ENCODE measurements at regions not wholly inside any gene's neighbourhood (a gene's known extent, or its start where the extent isn't known, plus 50 kb on each side); places are given as distances from the start of the nearest gene placed in this dataset.
A peak's percentile ranks its signal among the peaks of the same experiment; 100 is the strongest.
"Not testable (repeated sequence)": the region's sequence is repeated elsewhere in the genome, so short reads cannot be mapped to it uniquely, and the experiment has no call there.

DNA sequence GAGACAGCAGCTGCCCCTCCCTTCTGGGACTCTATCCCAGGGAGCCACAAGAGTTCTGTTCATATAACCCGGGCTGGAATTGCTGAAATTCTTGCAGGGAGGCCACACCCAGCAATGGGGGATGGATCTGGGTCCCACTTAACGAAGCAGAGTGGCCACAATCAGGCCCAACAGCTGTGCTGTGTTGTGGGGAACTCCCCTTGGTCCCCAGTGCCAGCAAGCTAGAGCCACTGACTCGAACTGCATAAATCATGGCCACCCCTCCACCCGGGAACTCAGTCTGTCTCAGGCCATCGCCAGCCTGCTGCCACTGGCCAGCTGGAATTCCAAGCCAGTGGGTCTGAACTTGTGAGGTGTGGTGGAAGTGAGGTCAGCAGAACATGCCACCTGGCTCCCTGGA is 111.1 kb downstream of the KLF8 start:
- no peak for ATAC-seq
- Mint-ChIP-seq H3K4me3 (no peak overlapping the region), H3K27me3 (ENCODE audit: low read depth) (no peaks in the 10 kb centered on the region), H3K9me3 (peaks cover 10% of the 10 kb centered on the region), H3K4me1 (ENCODE audit: low read depth) (peaks cover 45% of the 10 kb centered on the region), H3K36me3 (ENCODE audit: insufficient read depth) (peaks cover 4% of the 10 kb centered on the region)
- no peak for DNase-seq

GRCh38 chrX:56343664-56344063 is 111.5 kb downstream of the KLF8 start:
- DNase-seq (no peak), ATAC-seq (no peak)
- Mint-ChIP-seq H3K4me3 (no peak overlapping the region), H3K27me3 (ENCODE audit: low read depth) (no peaks in the 10 kb centered on the region), H3K36me3 (ENCODE audit: insufficient read depth) (peaks cover 2% of the 10 kb centered on the region), H3K4me1 (ENCODE audit: low read depth) (peaks cover 45% of the 10 kb centered on the region), H3K9me3 (peaks cover 10% of the 10 kb centered on the region)

DNA sequence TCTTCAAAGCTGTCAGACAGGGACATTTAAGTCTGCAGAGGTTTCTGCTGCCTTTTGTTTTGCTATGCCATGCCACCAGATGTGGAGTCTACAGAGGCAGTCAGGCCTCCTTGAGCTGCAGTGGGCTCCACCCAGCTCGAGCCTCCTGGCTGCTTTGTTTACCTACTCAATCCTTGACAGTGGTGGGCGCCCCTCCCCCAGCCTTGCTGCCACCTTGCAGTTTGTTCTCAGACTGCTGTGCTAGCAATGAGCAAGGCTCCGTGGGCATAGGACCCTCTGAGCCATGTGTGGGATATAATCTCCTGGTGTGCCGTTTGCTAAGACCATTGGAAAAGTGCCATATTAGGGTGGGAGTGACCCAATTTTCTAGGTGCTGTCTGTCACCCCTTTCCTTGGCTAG is 126.0 kb downstream of the KLF8 start:
- H3K36me3 Mint-ChIP-seq (ENCODE audit: insufficient read depth); H3K27me3 Mint-ChIP-seq (ENCODE audit: low read depth); ATAC-seq; H3K4me1 Mint-ChIP-seq (ENCODE audit: low read depth); H3K4me3 Mint-ChIP-seq; H3K9me3 Mint-ChIP-seq; DNase-seq: not testable (repeated sequence)

GRCh38 chrX:56365171-56365570 is 133.0 kb downstream of the KLF8 start:
- not testable (repeated sequence) for H3K9me3 Mint-ChIP-seq; DNase-seq; H3K27me3 Mint-ChIP-seq (ENCODE audit: low read depth); ATAC-seq; H3K36me3 Mint-ChIP-seq (ENCODE audit: insufficient read depth)
- H3K4me3 Mint-ChIP-seq, result peak overlapping the region; percentile 57
- peaks cover 50% of the 10 kb centered on the region for H3K4me1 Mint-ChIP-seq (ENCODE audit: low read depth)

GRCh38 chrX:56366901-56367300 is 134.7 kb downstream of the KLF8 start:
- H3K27me3 Mint-ChIP-seq (ENCODE audit: low read depth), result no peaks in the 10 kb centered on the region
- H3K4me1 Mint-ChIP-seq (ENCODE audit: low read depth), result peaks cover 50% of the 10 kb centered on the region
- H3K9me3 Mint-ChIP-seq, result no peaks in the 10 kb centered on the region
- no peak overlapping the region for H3K4me3 Mint-ChIP-seq
- no peak for DNase-seq
- ATAC-seq, result no peak
- H3K36me3 Mint-ChIP-seq (ENCODE audit: insufficient read depth), result no peaks in the 10 kb centered on the region

- ATAC-seq (no peak), DNase-seq (no peak)
- no peaks in the 10 kb centered on the region for H3K9me3 Mint-ChIP-seq
- peaks cover 50% of the 10 kb centered on the region for H3K4me1 Mint-ChIP-seq (ENCODE audit: low read depth)
- no peaks in the 10 kb centered on the region for H3K27me3 Mint-ChIP-seq (ENCODE audit: low read depth)
- no peaks in the 10 kb centered on the region for H3K36me3 Mint-ChIP-seq (ENCODE audit: insufficient read depth)
- H3K4me3 Mint-ChIP-seq, result no peak overlapping the region
Observed at GRCh38 chrX:56368962-56369361, 136.8 kb downstream of the KLF8 start.

- H3K27me3 Mint-ChIP-seq (ENCODE audit: low read depth); H3K36me3 Mint-ChIP-seq (ENCODE audit: insufficient read depth); H3K4me3 Mint-ChIP-seq; DNase-seq; H3K9me3 Mint-ChIP-seq; ATAC-seq: not testable (repeated sequence)
- peaks cover 32% of the 10 kb centered on the region for H3K4me1 Mint-ChIP-seq (ENCODE audit: low read depth)
Observed at GRCh38 chrX:56379984-56380780, 148.0 kb downstream of the KLF8 start.

DNA sequence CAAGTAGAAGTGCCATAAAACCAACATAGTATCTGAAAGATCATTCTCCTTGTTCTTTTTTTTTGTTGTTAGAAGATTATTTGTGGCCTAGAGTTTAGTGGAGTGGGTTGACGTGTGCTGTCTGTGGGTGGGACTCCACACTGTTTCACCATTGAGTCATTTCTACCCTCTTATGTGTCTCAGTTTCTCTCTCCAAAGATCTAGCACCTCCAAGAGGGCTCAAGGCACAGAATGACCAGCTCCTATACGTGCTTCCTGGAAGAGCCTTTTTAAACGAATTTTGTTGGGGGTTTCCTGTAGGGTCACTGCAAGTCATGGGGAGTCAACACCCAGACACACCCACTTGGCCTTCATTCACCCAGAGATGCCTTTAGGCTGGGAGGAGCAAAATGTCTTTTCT is 150.1 kb downstream of the KLF8 start:
- ATAC-seq (peak; percentile 73 to 84), DNase-seq (no peak)
- H3K36me3 Mint-ChIP-seq (ENCODE audit: insufficient read depth), result no peaks in the 10 kb centered on the region
- no peaks in the 10 kb centered on the region for H3K9me3 Mint-ChIP-seq
- H3K4me1 Mint-ChIP-seq (ENCODE audit: low read depth), result peaks cover 41% of the 10 kb centered on the region
- H3K27me3 Mint-ChIP-seq (ENCODE audit: low read depth), result no peaks in the 10 kb centered on the region
- no peak overlapping the region for H3K4me3 Mint-ChIP-seq

GRCh38 chrX:56385336-56385735 is 153.2 kb downstream of the KLF8 start:
- H3K27me3 Mint-ChIP-seq (ENCODE audit: low read depth), result no peaks in the 10 kb centered on the region
- peak overlapping the region; percentile 56 for H3K4me3 Mint-ChIP-seq
- DNase-seq, result no peak
- H3K4me1 Mint-ChIP-seq (ENCODE audit: low read depth), result peaks cover 54% of the 10 kb centered on the region
- no peaks in the 10 kb centered on the region for H3K9me3 Mint-ChIP-seq
- no peaks in the 10 kb centered on the region for H3K36me3 Mint-ChIP-seq (ENCODE audit: insufficient read depth)
- no peak for ATAC-seq

DNA sequence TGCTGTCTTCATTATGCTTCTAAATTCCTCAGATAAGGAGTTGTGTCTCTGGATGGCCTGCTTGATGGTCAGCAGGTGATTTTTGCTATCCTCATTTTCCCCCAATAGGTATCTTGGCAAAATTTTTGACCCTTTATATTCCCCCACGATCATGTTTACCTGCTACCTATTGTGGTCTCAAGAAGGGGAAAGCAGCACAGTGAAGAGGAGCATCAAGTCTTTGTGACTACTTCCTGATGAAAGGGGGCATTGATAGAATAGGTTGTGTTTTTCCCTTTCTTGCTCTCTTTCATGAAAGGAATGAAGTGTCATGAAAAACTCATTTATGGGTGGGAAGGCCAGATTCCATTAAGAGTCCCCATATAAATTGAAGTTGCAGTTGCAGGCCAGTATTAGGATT is 153.8 kb downstream of the KLF8 start:
- peaks cover 56% of the 10 kb centered on the region for H3K4me1 Mint-ChIP-seq (ENCODE audit: low read depth)

GRCh38 chrX:56397636-56398035 is 165.5 kb downstream of the KLF8 start:
- ATAC-seq, result peak in 1 of 2 donors; percentile 73
- peaks cover 41% of the 10 kb centered on the region for H3K4me1 Mint-ChIP-seq (ENCODE audit: low read depth)
- no peak overlapping the region for H3K4me3 Mint-ChIP-seq
- no peaks in the 10 kb centered on the region for H3K27me3 Mint-ChIP-seq (ENCODE audit: low read depth)
- no peaks in the 10 kb centered on the region for H3K9me3 Mint-ChIP-seq
- H3K36me3 Mint-ChIP-seq (ENCODE audit: insufficient read depth), result no peaks in the 10 kb centered on the region
- DNase-seq, result no peak

More for the DNA sequence above, 153.8 kb downstream of the KLF8 start:
- Mint-ChIP-seq H3K4me3 (peak overlapping the region; percentile 56), H3K36me3 (ENCODE audit: insufficient read depth) (no peaks in the 10 kb centered on the region), H3K9me3 (no peaks in the 10 kb centered on the region), H3K27me3 (ENCODE audit: low read depth) (no peaks in the 10 kb centered on the region)
- no peak for DNase-seq
- no peak for ATAC-seq

GRCh38 chrX:56402207-56402606 is 161.2 kb upstream of the UBQLN2 start:
- Mint-ChIP-seq H3K4me3 (no peak overlapping the region), H3K27me3 (ENCODE audit: low read depth) (no peaks in the 10 kb centered on the region), H3K9me3 (peaks cover 4% of the 10 kb centered on the region), H3K4me1 (ENCODE audit: low read depth) (peaks cover 41% of the 10 kb centered on the region), H3K36me3 (ENCODE audit: insufficient read depth) (no peaks in the 10 kb centered on the region)
- ATAC-seq (peak in 1 of 2 donors; percentile 43), DNase-seq (no peak)

- ATAC-seq (no peak), DNase-seq (no peak)
- H3K27me3 Mint-ChIP-seq (ENCODE audit: low read depth), result no peaks in the 10 kb centered on the region
Observed at GRCh38 chrX:56429581-56429980, 133.8 kb upstream of the UBQLN2 start.

DNA sequence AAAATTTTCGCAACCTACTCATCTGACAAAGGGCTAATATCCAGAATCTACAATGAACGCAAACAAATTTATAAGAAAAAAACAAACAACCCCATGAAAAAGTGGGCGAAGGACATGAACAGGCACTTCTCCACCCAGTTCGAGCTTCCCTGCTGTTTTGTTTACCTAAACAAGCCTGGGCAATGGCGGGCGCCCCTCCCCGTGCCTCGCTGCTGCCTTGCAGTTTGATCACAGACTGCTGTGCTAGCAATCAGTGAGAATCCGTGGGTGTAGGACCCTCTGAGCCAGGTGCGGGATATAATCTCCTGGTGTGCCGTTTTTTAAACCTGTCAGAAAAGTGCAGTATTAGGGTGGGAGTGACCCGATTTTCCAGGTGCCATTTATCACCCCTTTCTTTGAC is 111.4 kb upstream of the UBQLN2 start:
- H3K9me3 Mint-ChIP-seq; DNase-seq; H3K27me3 Mint-ChIP-seq (ENCODE audit: low read depth); H3K4me1 Mint-ChIP-seq (ENCODE audit: low read depth); ATAC-seq; H3K4me3 Mint-ChIP-seq: not testable (repeated sequence)
- H3K36me3 Mint-ChIP-seq (ENCODE audit: insufficient read depth), result peaks cover 14% of the 10 kb centered on the region

More at GRCh38 chrX:56429581-56429980, 133.8 kb upstream of the UBQLN2 start:
- Mint-ChIP-seq H3K9me3 (peaks cover 3% of the 10 kb centered on the region), H3K4me3 (no peak overlapping the region), H3K4me1 (ENCODE audit: low read depth) (peaks cover 18% of the 10 kb centered on the region), H3K36me3 (ENCODE audit: insufficient read depth) (peaks cover 10% of the 10 kb centered on the region)

DNA sequence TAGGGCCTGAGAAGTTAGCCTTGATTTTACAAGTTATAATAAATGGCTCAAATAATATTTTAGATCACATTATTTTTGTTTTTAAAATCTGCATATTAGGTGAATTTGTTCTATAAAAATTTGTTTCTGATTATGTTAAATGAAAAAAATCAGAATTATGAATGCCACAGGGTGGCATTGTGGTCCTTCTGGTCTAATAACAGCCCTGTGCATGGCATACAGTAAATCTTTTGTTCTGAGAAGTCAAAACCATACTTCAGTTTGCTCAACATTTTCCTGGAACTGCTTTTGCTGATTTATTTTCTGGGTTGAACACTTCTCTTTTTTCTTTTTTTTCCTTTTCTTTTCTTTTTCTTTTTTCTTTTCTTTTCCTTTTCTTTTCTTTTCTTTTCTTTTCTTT is 101.0 kb upstream of the UBQLN2 start:
- peaks cover 12% of the 10 kb centered on the region for H3K4me1 Mint-ChIP-seq (ENCODE audit: low read depth)
- peaks cover 5% of the 10 kb centered on the region for H3K36me3 Mint-ChIP-seq (ENCODE audit: insufficient read depth)
- no peak overlapping the region for H3K4me3 Mint-ChIP-seq
- H3K9me3 Mint-ChIP-seq, result peaks cover 12% of the 10 kb centered on the region
- no peak for ATAC-seq
- no peaks in the 10 kb centered on the region for H3K27me3 Mint-ChIP-seq (ENCODE audit: low read depth)
- DNase-seq, result no peak

Measured in activated T-cell treated with anti-CD3 and anti-CD28 coated beads, Interleukin-2, amount 50 U/mL, for 4 hours (primary cell).